GM23248 (cell line): ENCODE measurements at regions not wholly inside any gene's neighbourhood (a gene's known extent, or its start where the extent isn't known, plus 50 kb on each side); places are given as distances from the start of the nearest gene placed in this dataset.

ENCODE experiments used
- EZH2 ChIP-seq: fragments of 200-600 bp; sonication (generic); IDR thresholded peaks from 2 replicates; pipeline ENCODE4 v1.6.1; 2018; ENCODE audit warnings: antibody characterized with exemption, mild to moderate bottlenecking; ENCODE audit not compliant: insufficient read depth, poor library complexity, severe bottlenecking
- EZH2phosphoT487 ChIP-seq: fragments of 200-600 bp; sonication (generic); IDR thresholded peaks from 2 replicates; pipeline ENCODE4 v1.6.1; 2018; ENCODE audit warnings: antibody characterized with exemption, moderate library complexity, mild to moderate bottlenecking, low read depth; ENCODE audit not compliant: insufficient read depth

DNA sequence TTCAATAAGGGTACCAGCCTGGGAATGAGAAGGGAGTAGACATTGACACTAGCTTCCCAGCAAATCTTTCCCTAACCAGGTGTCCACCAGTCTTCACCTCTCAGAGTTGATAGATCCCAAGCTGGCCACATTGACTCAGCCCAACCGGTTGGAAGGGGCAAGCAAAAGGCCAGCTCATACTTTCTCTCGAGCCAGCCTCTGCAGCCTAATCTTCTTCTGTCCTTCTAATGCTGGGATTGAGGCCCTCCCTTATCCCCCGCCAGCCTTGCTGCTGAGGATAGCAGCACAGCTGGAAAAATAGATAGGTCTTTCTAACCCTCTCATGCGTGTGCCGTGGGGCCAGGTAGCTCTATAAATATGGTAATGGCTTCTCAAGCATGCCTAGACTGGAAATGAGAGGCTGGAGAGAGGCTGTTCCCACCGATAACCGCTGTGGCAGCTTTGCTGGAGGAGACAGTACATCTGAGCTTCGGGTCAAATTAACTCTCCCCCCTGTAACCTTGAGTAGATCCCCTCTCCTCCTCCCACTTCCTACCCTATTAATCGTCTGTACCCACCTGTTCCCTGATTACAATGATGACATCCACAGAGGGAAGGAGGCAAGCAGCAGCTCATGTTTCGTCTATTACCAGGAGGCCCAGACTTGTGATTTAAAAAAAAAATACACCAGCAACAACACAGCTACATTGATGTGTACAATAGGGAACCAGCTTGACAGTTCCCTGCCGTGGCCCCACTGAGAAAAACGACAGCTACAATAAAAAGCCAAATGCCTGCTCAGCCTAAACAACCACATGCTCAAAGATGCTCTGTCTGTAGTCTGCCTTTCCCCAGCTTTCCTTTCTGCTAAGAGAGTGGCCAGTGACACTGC lies 219.9 kb upstream of the BRINP1 start:
- no peak for TF ChIP-seq EZH2phosphoT487
- no peak for TF ChIP-seq EZH2
